GM06990 (cell line): ENCODE measurements at regions not wholly inside any gene's neighbourhood (a gene's known extent, or its start where the extent isn't known, plus 50 kb on each side); places are given as distances from the start of the nearest gene placed in this dataset.
"Not testable (repeated sequence)": the region's sequence is repeated elsewhere in the genome, so short reads cannot be mapped to it uniquely, and the experiment has no call there.

ENCODE experiments used
- DNase-seq: peaks from one replicate; pipeline ENCODE4 v3.0.0-alpha.2; 2011; ENCODE audit not compliant: insufficient read length; ENCODE audit errors: extremely low read depth
- H3K27me3 ChIP-seq: replicated peaks from 2 replicates; pipeline ENCODE4 v1.6.0; 2011; ENCODE audit warnings: low read length; ENCODE audit not compliant: control insufficient read depth, insufficient read depth
- H3K36me3 ChIP-seq: 2 replicates; pipeline ENCODE4 v1.5.1; 2011; ENCODE audit warnings: low read length; ENCODE audit not compliant: control insufficient read depth, insufficient read depth
- H3K4me3 ChIP-seq: replicated peaks from 2 replicates; pipeline ENCODE4 v1.5.1; 2011; ENCODE audit warnings: low read depth, mild to moderate bottlenecking, control low read depth, low read length
- CTCF ChIP-seq: IDR thresholded peaks from 2 replicates; pipeline ENCODE4 v1.5.1; 2011; ENCODE audit warnings: low read length, control low read depth, mild to moderate bottlenecking, inconsistent platforms; ENCODE audit not compliant: insufficient read depth, poor library complexity, severe bottlenecking

- TF ChIP-seq CTCF, result no peak
- Histone ChIP-seq H3K27me3 (no peaks in the 10 kb centered on the region; the same call in 1 of the 2 replicates), H3K36me3 (no peaks in the 10 kb centered on the region), H3K4me3 (no peak overlapping the region)
- DNase-seq, result no peak
Observed at GRCh38 chr12:131276501-131277185, 322.9 kb downstream of the ADGRD1 start.

GRCh38 chr12:131277186-131278091 lies 323.7 kb downstream of the ADGRD1 start:
- not testable (repeated sequence) for H3K4me3 ChIP-seq, H3K36me3 ChIP-seq, H3K27me3 ChIP-seq, DNase-seq

GRCh38 chr12:131278451-131279115 lies 324.9 kb downstream of the ADGRD1 start:
- H3K36me3 ChIP-seq, H3K4me3 ChIP-seq, DNase-seq, H3K27me3 ChIP-seq: not testable (repeated sequence)

GRCh38 chr12:131279281-131279921 lies 325.7 kb downstream of the ADGRD1 start:
- TF ChIP-seq CTCF, result no peak
- no peak for DNase-seq

GRCh38 chr12:131280426-131280825 lies 326.7 kb downstream of the ADGRD1 start:
- Histone ChIP-seq H3K27me3 (no peaks in the 10 kb centered on the region; the same call in 1 of the 2 replicates), H3K4me3 (no peak overlapping the region), H3K36me3 (no peaks in the 10 kb centered on the region)
- TF ChIP-seq CTCF, result no peak
- DNase-seq, result no peak

More at GRCh38 chr12:131279281-131279921, 325.7 kb downstream of the ADGRD1 start:
- no peaks in the 10 kb centered on the region; the same call in 1 of the 2 replicates for H3K27me3 ChIP-seq
- no peaks in the 10 kb centered on the region for H3K36me3 ChIP-seq
- H3K4me3 ChIP-seq, result no peak overlapping the region

GRCh38 chr12:131281016-131281415 lies 327.3 kb downstream of the ADGRD1 start:
- H3K4me3 ChIP-seq, result no peak overlapping the region
- H3K36me3 ChIP-seq, result no peaks in the 10 kb centered on the region
- no peaks in the 10 kb centered on the region; the same call in 1 of the 2 replicates for H3K27me3 ChIP-seq
- no peak for TF ChIP-seq CTCF
- no peak for DNase-seq
